ENCODE measurements at regions not wholly inside any gene's neighbourhood (a gene's known extent, or its start where the extent isn't known, plus 50 kb on each side); places are given as distances from the start of the nearest gene placed in this dataset.

DNA sequence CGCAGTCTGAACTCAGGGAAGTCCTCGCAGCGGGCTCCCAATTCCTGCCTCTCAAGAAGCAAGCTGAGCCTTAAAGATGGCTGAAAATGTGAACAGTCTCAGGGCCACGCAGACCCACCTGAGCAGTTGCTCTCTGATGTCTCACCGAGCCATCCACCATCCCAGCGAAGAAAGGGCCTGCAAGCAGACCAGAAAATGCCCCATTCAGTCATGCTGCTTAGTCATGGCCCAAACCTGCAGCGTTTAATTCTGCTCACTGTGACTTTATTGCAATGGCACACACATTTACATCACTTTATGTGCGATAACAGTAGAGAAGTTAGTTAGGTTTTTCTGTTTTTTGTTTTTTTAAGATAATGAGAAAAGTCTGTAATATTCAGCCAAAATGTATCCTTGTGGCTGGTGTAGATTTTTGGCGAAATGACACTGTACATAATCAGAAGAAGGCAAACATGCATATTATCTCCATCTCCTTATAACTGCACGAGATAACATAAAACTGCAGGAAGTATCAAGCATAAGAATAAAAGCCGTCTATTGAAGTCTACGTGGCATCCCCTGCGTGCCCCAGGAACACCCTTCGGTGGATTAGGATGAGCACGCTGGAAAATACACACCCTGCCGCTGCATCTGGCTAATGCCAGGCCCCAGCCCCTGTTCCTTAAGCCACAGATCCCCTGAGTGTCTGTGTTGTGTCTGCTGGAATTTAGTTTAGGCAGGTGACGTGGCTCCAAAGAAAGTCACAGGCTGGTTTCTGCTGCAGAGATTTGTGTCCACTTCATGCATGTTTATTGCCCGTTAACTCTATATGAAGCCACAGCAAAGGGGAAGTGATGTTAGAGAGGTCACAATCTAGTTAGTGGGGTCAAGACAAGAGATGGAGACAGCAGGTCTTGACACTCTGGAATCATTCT is 119.8 kb upstream of the IRF2BP2 start:
- no peak for DNase-seq (ENCODE audit: low spot score)
- TF ChIP-seq, protein P1, sequence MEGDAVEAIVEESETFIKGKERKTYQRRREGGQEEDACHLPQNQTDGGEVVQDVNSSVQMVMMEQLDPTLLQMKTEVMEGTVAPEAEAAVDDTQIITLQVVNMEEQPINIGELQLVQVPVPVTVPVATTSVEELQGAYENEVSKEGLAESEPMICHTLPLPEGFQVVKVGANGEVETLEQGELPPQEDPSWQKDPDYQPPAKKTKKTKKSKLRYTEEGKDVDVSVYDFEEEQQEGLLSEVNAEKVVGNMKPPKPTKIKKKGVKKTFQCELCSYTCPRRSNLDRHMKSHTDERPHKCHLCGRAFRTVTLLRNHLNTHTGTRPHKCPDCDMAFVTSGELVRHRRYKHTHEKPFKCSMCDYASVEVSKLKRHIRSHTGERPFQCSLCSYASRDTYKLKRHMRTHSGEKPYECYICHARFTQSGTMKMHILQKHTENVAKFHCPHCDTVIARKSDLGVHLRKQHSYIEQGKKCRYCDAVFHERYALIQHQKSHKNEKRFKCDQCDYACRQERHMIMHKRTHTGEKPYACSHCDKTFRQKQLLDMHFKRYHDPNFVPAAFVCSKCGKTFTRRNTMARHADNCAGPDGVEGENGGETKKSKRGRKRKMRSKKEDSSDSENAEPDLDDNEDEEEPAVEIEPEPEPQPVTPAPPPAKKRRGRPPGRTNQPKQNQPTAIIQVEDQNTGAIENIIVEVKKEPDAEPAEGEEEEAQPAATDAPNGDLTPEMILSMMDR (IDR thresholded peaks at IDR 0.05; ENCODE audit: extremely low read depth, missing control alignments): no peak

DNA sequence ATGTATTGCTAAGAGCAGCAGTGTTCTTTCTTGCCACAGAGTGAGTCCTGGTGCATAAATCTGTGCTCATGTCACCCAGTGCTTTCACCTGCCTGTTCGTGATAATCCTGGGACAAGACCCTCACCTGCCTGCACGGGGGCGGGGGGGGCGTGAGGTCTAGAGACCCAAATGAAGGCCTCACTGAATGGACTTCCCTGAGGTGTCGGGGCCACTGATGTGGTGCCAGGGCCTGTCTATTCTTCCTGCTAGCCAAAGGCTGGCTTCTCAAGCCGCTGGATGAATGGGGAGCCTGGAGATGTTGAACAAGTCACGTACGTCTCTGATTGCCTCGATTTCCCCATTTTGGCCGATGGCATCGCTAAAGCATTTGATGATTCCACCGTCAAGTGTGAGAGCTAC is 118.8 kb upstream of the IRF2BP2 start:
- no peak for DNase-seq (ENCODE audit: low spot score)

DNA sequence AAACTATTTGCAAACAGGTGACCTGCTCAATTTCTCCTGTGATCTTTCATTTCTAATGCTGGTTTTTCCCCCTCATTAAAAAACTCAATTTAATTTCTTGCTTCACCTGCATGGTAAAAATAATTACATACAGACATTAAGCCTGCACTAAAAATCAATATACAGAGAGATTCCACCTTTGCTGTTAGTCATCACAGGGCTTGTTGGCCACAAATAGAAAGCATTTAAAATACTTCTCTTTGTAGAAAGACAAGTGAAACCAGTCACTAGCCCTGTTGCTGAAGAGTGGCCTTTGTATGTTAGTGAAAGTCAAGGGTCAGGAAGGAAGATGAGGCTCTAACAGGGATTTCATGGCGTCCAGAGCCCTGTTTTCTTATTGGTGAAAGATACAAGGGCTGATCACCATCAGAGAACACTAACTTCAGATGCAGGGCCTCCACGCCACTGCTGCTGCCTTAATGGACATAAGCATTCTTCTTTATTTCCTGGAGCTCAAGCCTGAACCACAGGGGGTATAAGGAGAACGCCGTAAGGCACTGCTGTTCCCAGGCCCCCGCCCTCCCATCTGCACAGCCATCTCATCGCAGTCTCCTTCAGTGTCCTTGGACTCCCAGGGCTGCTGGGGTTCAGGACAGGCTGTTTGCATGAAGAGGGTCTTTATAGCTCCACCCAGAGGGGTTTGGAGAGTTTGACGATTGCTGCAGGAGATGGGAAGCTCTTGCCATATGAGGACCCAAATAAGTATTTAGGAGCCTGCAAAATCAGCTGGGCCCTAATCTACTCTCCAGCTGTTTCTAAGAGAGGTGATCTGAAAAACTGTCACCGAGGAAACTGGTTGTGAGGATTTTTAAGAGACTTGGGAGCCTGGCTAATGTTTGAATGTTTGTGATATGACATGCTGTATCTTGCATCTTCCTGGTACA is 117.3 kb upstream of the IRF2BP2 start:
- TF ChIP-seq, protein P1 (IDR thresholded peaks at IDR 0.05; ENCODE audit: extremely low read depth, missing control alignments): no peak
- peak; percentile 71 for DNase-seq (ENCODE audit: low spot score)

More for the DNA sequence above, 118.8 kb upstream of the IRF2BP2 start:
- TF ChIP-seq, protein P1 (IDR thresholded peaks at IDR 0.05; ENCODE audit: extremely low read depth, missing control alignments): no peak

DNA sequence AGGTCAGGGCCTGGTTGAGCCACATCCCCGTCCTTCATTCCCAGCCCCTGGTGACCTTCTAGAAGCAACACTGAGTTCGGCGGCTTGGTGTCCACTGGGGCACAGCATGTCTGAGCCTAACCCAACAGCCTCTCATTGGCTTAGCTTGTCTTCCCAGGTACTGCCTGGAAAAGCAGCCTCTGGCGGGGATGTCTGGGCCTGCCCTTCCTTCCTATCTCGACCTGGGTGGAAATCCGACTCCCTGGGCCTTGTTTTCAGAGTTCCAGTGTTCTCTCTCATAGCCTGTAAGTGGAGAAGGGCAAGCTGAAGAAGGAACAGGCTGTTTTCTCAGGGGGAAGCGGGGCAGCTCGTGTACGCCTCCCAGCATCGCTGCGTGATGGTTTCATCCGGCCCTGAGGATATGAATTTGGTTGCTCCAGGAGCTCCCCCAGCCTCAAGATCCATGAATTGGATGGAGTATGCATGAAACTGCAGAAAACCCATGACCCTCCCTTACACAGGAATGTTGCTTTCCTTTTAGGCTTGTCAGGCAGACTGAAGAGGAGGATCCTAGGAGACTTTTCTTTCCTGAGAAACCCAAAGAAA is 116.5 kb upstream of the IRF2BP2 start:
- TF ChIP-seq, protein P1 (IDR thresholded peaks at IDR 0.05; ENCODE audit: extremely low read depth, missing control alignments): no peak
- DNase-seq (ENCODE audit: low spot score): no peak

DNA sequence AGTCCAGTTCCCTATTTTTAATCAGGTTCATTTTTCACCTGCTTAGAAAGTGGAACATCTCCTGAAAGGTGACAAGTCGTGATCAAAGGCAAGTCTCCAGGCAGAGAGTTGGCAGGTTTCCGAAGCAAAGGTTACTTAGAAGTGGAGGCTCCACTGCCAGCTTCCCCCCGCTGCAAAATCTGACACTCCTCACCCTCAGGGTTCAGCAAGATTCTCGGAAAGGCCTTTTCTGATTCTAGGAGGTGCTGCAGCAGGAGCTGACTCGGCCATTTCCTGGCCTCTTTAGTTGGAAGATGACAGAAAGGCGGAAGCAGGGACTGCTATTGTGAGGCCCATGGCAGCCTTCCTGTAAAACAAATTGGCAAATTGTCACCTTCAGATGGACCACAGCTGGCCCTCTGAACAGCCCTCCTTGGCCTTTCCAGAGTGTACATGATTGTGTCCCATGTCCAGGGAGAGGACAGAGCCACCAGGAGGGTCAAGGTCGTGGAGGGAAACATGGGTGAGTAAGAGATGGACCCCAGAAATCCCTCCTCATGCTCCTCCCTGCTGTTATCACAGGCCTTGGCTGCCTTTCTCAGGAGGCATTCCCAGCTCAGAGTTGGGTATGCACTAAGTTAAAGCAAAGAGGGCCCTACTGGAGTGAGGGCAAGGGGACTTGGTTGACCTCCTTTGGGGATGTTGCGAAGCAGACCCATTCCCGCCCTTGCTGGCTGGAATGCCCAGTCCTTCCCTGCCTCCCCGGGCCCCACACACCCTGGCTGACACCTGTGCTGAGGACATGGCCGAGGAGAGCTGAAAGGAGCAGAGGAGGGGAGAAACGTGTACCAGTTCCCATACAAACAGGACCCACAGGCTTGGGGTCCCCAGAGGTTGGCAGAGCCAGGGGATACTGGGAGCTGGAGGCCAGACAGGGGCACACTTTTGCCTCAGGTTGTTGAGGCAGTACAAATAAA is 115.5 kb upstream of the IRF2BP2 start:
- TF ChIP-seq, protein P1 (IDR thresholded peaks at IDR 0.05; ENCODE audit: extremely low read depth, missing control alignments): no peak
- no peak for DNase-seq (ENCODE audit: low spot score)

DNA sequence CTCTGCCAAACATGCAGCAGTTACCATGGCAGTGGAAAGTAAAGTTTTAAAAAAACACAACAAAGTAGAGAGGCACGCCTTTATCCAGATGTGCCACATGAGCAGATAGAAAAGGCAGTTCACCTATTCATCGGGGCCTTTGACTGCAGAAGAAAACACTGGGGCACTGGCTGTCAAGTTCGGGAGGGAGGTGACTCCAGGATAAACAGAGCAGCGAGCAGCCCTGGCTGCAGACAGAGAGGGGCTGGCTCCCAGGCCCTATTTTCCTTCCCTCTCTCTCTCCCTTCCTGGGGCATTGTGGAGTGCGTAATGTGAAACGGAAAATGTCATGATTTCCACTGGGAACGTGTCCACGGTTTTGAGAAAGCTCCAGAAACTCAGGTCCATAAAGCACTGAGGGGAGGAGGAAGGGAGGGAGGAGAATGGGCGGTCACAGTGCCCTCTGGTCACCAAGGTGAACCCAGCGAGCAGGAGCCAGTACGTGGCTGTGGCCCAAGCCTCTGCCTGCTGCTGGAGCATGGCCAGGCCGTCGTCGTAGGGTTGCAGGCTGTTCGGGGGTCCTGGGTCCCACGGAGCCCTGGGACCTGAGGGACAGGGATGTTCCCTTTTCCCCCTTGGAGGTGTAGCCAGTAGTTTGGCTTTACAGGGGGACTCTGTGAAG is 114.7 kb upstream of the IRF2BP2 start:
- TF ChIP-seq, protein P1 (IDR thresholded peaks at IDR 0.05; ENCODE audit: extremely low read depth, missing control alignments): no peak
- no peak for DNase-seq (ENCODE audit: low spot score)
